AG20443 (cell line): ENCODE measurements at regions not wholly inside any gene's neighbourhood (a gene's known extent, or its start where the extent isn't known, plus 50 kb on each side); places are given as distances from the start of the nearest gene placed in this dataset.

Experiments used
- DNase-seq: peaks from one replicate; pipeline ENCODE4 v3.0.0; 2012; ENCODE audit warnings: low spot score, mixed read lengths

DNA sequence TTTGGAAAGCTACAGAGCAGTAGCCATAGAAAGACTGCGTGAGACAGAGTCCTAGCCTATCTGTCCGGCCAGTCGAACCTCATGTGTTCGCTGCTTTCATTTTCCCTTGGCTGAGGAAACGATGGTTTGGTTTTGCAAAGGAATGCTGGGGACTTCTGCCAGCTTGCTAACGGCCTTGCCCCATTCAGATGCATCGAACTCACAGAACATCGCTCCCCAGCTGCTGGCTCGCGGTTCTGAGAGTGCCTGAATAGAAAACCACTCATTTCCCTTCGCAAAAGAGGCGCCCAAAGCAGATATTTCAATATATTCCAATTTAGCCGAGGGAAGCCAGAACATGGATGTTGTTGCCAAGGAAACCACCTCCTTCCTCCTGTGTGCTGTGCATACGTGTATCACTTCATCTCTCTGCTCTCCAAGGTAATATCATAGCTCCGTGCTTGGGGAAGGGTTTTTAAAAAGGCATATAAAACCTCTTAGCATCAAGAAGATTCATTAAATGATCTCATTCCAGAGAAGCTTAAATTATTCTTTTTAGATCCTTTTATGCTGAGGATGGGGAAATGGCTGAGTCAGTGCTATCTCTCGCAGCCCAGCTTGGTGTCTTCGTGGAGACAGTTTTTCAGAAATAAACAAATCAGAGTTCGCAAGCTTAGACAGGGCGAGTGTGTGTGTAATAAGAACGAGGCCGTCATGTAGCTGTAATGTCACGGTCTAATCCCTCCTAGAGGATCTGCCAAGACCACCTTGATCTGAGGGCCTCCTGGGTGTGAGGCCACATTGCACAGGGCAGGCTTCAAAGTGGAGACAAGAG lies 215.2 kb downstream of the RPS24 start:
- DNase-seq: peak; percentile 87

- DNase-seq: no peak
These were observed 216.0 kb downstream of the RPS24 start for GRCh38 chr10:78249690-78250089.

- no peak for DNase-seq
These were observed 216.8 kb downstream of the RPS24 start for GRCh38 chr10:78250313-78251015.

GRCh38 chr10:78251016-78251385 lies 217.3 kb downstream of the RPS24 start:
- no peak for DNase-seq

DNA sequence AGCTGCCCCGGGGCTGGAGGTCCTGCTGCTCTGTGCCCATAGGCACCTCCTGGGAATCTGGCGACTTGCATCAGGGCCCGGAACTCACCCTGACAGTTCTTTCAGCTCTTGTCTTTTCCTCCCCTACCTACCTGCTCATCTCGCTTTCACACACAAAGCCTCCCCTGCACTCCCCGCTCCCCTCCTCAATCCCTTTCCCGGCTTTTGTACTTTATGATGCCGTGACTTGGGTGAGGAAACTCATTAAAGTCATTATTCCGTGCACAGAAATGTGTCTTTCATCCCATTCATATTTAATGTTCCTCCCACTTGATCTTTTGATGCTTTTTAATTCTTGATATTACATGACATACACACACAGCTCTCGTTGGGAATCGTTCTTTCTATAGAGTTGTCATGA lies 218.6 kb downstream of the RPS24 start:
- no peak for DNase-seq

DNA sequence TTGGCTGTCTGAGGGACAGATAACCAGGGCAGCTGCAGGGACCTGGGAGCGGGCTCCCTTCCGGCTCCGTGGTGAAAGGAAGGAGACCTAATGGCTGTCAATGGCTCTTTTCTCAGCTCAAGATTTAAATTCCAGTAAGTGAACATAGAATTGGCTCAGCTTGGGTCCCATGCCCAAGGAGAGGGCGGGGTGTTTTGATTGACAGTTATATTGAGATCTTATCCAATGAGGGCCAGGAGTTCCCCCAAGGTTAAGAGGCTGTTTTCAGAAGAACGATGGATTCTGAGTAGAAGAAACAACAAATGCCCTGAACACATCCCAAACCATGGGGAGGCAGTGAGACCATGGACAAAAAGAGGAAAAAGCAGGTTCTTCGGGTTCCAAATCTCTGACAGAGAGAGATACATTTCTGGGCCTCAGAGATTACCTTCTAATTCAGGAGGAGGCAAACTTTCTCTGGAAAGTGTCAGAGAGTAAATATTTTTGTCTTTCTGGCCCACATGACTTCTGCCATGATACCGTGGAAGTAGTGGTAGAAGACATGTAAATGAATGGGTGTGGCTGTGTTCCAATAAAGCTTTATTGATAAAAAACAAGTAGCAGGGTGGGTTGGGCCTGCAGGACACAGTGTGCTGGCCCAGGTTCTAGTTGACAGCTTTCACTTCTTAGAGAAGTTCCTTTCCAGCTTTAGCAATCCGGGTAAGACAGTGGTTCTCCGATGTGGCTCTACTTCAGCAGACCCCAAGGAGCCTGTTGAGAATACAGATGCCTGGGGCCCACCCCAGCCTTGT lies 219.6 kb downstream of the RPS24 start:
- DNase-seq: no peak

DNA sequence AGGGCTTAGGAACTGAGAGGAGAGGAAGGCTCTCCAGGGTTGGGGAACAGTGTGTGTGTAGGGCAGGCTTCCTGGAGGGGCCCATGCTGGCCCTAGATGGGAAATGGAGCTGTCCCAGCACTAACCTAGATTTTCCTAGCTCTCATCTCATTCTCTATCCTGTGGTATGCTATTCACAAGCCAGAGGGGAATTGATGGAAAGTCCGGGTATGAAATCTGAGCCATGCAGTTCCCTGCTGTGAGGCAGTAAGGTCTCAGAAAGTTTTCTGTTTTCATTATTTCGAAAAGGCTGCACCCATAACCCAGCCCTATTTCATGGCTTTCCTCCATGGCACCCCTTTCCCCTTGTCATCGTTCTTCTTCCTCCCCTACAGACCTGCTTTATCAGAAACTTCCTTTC lies 220.3 kb downstream of the RPS24 start:
- DNase-seq: no peak

DNA sequence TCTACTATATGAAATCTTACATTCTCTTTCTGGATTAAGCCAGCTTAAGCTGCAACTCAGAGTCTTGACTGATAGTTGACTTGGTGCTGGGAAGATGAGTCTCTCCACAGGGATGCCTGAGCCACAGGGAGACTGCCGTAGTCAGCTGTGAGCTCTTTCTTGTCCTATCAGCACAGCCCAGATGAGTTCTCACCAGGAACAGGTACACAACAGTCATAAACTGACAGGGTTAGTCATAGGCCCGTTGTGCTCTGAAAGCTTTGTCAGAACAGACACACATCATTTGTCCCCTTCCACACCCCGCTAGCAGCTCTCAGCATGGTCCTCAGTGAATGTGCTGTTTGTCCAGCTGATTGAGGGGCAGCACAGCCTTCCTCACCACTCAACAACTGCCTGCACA lies 221.6 kb downstream of the RPS24 start:
- no peak for DNase-seq

- peak; percentile 94 for DNase-seq
These were observed 222.4 kb downstream of the RPS24 start for GRCh38 chr10:78255796-78256638.

DNA sequence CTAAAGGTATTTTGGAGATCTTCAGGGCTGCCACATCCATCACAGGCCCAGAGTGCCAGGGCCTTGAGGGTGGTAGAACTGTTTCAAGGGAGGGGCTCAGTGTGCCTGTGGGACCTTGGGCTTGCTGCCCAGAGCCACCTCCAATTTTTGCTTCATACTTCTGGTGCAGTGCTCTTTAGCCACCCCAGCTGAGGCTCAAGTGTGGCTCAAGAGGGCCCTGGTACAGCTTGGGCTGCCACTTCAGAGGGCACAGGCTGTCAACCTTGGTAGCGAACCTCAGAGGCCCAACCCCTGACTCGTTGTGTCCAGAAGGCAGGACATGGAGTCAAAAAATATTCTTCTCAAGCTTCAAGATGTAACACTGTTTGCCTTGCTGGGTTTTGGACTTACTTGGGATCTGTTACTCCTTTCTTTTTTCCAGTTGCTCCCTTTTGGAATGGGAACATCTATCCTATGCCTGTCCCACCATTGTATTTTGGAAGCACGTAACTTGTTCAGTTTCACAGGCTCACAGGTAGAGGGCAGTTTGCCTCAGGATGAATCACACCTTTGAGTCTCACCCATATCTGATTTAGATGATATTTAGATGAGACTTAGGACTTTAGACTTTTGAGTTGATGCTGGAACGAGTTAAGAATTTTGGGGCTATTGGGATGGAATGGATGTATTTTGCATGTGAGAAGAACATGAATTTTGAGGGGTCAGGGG lies 224.8 kb downstream of the RPS24 start:
- DNase-seq: no peak

GRCh38 chr10:78259391-78259790 lies 225.7 kb downstream of the RPS24 start:
- DNase-seq: no peak

DNA sequence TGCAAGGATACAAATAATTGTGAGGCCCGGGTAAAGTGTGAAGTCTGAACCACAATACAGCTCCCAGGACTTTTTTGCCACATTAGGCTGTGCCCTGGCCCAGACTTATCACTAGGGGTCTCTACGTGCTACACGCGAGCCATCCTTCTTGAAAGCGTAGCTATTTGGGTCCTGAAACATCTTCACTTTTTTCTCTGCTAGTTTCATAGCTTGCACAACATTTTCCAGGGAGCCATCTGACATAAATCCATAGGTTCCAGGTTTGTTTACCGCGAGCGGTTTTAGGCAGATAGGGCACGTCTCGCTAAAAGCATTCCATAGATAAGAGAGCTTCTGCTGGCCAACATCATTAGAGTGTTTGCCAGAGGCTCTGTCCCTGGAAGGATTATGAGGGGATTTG lies 226.5 kb downstream of the RPS24 start:
- DNase-seq: no peak

DNA sequence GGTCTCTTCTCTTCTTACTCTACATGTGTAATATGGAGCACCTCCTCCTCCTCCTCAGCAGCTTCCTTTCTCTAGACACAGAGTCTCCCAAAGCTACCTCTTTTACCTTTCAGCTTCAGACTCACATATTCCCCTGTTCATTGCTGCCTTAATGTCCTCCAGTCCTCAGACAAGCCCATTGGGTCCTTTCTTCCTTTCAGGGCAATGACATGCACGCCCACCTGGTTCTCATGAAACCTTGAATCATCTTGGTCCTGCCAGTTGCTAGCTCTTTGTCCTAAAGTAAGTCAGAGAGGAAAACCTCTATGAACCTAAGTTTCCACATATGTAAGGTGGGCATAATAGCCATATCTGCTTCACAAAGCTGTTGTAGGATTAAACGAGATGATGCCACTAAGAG lies 227.0 kb downstream of the RPS24 start:
- DNase-seq: no peak

DNA sequence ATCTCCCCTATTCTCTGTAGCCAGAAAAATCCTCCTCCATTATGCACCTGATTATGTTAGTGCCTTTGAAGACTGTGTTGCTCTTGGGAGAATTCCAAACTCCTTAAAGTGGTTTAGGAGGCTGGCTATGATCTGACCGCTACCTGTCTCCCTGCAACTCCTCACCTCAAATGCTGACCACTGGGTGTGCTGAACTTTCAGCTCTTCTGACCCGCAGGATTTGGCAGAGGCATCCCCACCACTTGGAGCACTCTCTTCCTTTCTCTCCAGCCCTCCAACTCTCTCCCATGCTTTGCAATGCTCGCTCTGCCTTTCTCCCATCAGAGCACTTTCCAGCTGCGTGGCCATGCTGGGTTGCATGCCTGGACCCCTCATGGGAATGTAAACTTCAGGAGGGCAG lies 227.6 kb downstream of the RPS24 start:
- DNase-seq: no peak

GRCh38 chr10:78262860-78263259 lies 229.2 kb downstream of the RPS24 start:
- no peak for DNase-seq

DNA sequence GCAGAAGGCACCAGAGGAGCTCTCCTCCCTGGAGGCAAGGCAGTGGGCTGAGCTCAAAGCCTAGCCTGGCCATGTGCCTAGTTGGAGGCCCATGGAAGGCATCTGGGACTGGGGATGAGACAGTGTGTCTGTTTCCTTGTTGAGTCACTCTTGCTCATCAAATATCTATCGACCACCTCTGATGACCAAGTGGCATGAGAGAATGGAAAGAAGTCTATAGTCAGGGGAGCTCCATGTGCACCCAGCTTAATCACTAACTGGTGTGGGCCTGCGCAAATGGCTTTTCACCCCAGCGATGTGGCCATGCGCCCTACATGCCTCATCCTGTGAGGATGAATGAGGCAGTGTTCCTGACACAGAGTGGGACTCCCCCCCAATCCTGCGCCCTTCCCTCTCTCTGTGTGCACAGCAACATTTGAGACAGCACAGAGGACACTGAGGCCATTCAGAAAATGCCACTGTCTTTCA lies 229.9 kb downstream of the RPS24 start:
- DNase-seq: peak; percentile 89

DNA sequence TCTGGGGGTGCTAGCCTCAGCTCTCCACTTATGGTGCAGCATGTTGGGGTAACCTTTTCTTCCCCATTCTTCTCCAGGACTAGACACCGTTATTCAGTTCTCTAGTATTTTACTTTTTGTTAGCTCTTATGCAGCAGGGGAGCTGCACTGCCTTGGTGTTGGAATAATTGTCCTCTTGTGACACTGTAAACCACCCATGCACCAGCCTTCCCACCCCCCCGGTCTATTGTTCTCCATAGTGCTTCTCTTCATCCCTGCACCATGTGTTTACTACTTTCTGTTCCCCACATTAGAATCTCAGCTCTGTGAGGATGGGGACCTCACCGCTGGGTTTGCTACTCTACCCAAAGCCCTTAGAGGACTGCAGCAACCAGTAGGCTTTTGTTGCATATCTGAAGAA lies 230.7 kb downstream of the RPS24 start:
- DNase-seq: no peak

GRCh38 chr10:78266741-78267469 lies 233.2 kb downstream of the RPS24 start:
- DNase-seq: peak; percentile 48

DNA sequence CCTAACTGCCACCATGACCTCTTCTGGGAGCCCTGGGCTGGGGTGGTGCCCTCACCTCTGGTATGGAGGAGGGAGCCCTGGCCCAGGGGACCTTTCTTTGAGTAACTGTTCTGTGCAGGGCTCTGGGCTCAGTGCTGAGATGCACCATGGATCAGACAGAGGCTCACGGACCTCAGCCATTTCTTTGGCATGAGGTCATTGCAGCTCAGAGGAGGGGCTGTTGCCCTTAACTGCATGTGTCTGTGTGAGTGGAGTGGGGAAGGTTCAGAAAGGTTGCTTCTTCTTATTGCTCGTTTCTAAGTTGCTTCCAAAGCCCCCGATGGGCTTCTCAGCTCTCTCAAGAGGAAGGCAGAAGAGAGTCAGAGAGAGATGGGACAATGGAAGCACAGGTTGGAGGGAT lies 233.9 kb downstream of the RPS24 start:
- DNase-seq: peak; percentile 76

DNA sequence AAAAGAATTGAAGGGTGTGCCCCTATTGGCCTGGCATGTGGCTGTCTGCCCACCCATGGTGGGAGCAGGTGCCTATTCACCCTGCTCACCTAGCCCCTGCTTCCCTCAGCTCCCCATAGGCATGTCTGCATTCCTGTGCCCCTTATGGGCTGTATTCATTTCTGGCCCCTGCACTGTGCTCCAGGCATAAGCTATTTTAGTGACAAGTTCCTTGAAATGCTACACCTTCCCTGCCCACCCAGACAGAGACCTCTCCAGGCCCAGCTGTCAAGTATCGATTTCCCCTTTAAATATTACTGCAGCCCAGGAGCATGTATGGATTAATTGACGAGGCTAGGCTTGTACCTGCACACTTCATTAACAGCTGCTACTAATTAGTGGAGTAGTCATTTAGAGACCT lies 235.4 kb downstream of the RPS24 start:
- DNase-seq: no peak

- no peak for DNase-seq
These were observed 238.7 kb downstream of the RPS24 start for GRCh38 chr10:78272329-78272728.
